ENCODE measurements at regions not wholly inside any gene's neighbourhood (a gene's known extent, or its start where the extent isn't known, plus 50 kb on each side); places are given as distances from the start of the nearest gene placed in this dataset.
A peak's percentile ranks its signal among the peaks of the same experiment; 100 is the strongest.

DNA sequence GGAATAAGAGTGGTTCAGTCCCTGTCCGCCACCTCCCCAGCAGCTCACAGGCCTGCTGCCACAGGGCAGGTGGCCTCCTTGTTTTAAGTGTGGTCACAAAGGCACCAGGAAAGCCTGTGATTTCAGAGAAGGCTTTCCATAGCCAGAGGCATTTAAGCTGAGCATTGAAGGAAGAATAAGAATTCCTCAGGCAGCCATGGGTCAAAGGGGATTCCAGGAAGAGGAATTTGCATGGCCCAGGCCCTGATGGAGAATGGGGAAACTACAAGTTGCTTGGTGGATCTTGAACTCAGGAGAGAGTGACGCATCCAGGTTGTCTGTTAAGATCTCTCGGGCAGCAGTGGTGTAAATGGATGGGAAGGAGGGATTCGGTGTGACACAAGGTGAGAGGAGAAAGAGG lies 66.7 kb downstream of the KLHDC7A start:
- Histone ChIP-seq H3K4me1 (no peaks in the 10 kb centered on the region), H3K27ac (no peak overlapping the region), H3K4me3 (no peak overlapping the region), H3K27me3 (no peaks in the 10 kb centered on the region), H3K9me3 (no peaks in the 10 kb centered on the region), H3K36me3 (no peaks in the 10 kb centered on the region)
- WGBS, 2 donors: 71 to 86% methylated on average over 4 of the region's 4 CpGs
- no peak for DNase-seq
- intact Hi-C loops (cut with DNase I): no loop called here
- no peak for FAIRE-seq
- TF ChIP-seq CTCF (IDR thresholded peaks at IDR 0.05): no peak
- no peak for ATAC-seq

- Histone ChIP-seq H3K27ac (no peak overlapping the region), H3K9me3 (no peaks in the 10 kb centered on the region), H3K27me3 (no peaks in the 10 kb centered on the region), H3K36me3 (no peaks in the 10 kb centered on the region), H3K4me1 (no peaks in the 10 kb centered on the region), H3K4me3 (no peak overlapping the region)
- ATAC-seq: peak in 1 of 4 donors; percentile 40
- intact Hi-C loops (cut with DNase I): no loop called here
- no peak for DNase-seq
- WGBS, 2 donors: 71 to 83% methylated on average over 6 of the region's 6 CpGs
- no peak for FAIRE-seq
- TF ChIP-seq CTCF (IDR thresholded peaks at IDR 0.05): no peak
These were observed 67.9 kb downstream of the KLHDC7A start for GRCh38 chr1:18548643-18549042.

DNA sequence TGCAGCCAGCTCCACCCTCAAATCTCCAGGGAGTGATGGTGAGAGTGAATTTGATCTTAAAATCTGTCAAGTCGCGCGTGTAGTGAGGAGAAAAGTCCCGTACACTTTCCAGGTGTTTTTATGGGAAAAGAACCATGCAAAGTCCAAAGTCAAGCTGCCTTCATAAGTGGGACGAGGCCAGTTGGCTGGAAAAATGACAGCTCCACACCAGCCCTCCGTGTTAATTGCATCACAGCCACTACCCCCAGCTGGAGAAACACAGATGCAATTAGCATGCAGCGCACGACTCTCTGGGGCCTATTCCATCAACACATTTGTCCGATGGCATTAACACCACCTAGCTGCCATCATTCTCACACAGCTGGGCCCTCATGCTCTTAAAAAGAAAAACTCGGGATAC lies 68.4 kb downstream of the KLHDC7A start:
- 46 to 53% methylated on average over 10 of the region's 10 CpGs for WGBS, 2 donors
- ATAC-seq: peak in 1 of 4 donors; percentile 55
- H3K4me1 ChIP-seq: no peaks in the 10 kb centered on the region
- H3K27me3 ChIP-seq: no peaks in the 10 kb centered on the region
- H3K36me3 ChIP-seq: no peaks in the 10 kb centered on the region
- DNase-seq: peak in 1 of 6 donors; percentile 23
- H3K4me3 ChIP-seq: no peak overlapping the region
- no peak overlapping the region for H3K27ac ChIP-seq
- TF ChIP-seq CTCF (IDR thresholded peaks at IDR 0.05): no peak
- H3K9me3 ChIP-seq: no peaks in the 10 kb centered on the region
- no peak for FAIRE-seq
- intact Hi-C loops (cut with DNase I): no loop called here

- WGBS, 2 donors: 88% methylated on average over 4 of the region's 4 CpGs
- intact Hi-C loops (cut with DNase I): no loop called here
- DNase-seq (no peak), ATAC-seq (no peak), FAIRE-seq (no peak)
- Histone ChIP-seq H3K9me3 (no peaks in the 10 kb centered on the region), H3K27me3 (no peaks in the 10 kb centered on the region), H3K4me1 (no peaks in the 10 kb centered on the region), H3K36me3 (no peaks in the 10 kb centered on the region), H3K27ac (no peak overlapping the region), H3K4me3 (no peak overlapping the region)
- TF ChIP-seq CTCF (IDR thresholded peaks at IDR 0.05): no peak
These were observed 69.2 kb downstream of the KLHDC7A start for GRCh38 chr1:18549906-18550305.

DNA sequence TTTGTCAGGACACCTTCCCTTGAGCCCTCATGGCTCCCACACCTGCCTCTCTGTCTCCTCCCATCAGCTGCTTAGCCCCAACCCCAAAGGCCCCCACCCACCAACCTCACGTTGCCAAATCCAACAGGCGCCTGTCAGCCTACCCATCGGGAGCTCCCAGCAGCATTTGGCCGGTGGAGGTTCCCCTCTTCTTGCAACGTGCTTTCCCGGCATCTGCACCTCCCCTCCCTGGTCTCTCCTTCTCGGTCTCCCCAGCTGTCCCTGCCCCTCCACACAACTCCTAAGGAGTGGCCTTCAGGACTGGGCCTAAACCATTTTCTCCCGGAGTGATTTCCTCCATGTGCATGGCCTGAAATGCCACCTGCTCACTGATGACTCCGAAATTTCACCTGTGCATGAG lies 71.9 kb downstream of the KLHDC7A start:
- intact Hi-C loops (cut with DNase I): no loop called here
- H3K36me3 ChIP-seq: no peaks in the 10 kb centered on the region
- no peaks in the 10 kb centered on the region for H3K27me3 ChIP-seq
- no peak for DNase-seq
- no peak overlapping the region for H3K4me3 ChIP-seq
- H3K27ac ChIP-seq: no peak overlapping the region
- no peaks in the 10 kb centered on the region for H3K9me3 ChIP-seq
- no peak for ATAC-seq
- 80 to 90% methylated on average over 9 of the region's 9 CpGs for WGBS, 2 donors
- TF ChIP-seq CTCF (IDR thresholded peaks at IDR 0.05): no peak
- FAIRE-seq: no peak
- H3K4me1 ChIP-seq: no peaks in the 10 kb centered on the region
